GM23338 (cell line): ENCODE measurements at regions not wholly inside any gene's neighbourhood (a gene's known extent, or its start where the extent isn't known, plus 50 kb on each side); places are given as distances from the start of the nearest gene placed in this dataset.

ENCODE experiments used
- ATAC-seq: fragments of 200-7000 bp; cut with Tn5 transposase; 3 replicates; pipeline ENCODE4 v1.9.1; 2020
- DNase-seq: peaks from one replicate; pipeline ENCODE4 v3.0.0-alpha.2; 2015; ENCODE audit warnings: low spot score
- H2AFZ ChIP-seq: fragments of 200-600 bp; sonication (generic); 2 replicates; pipeline ENCODE4 v1.8.0; 2016; ENCODE audit warnings: antibody characterized with exemption, mild to moderate bottlenecking, moderate library complexity
- H3F3A ChIP-seq: fragments of 200-600 bp; sonication (generic); replicated peaks from 2 replicates; pipeline ENCODE4 v1.8.0; 2017; ENCODE audit warnings: antibody characterized with exemption, mixed run types, low read depth
- H3K27ac ChIP-seq: fragments of 200-600 bp; sonication (generic); 2 replicates; pipeline ENCODE4 v1.6.1; 2016; ENCODE audit warnings: low read depth
- H3K27me3 ChIP-seq: fragments of 200-600 bp; sonication (generic); 2 replicates; pipeline ENCODE4 v1.8.0; 2016; ENCODE audit warnings: mild to moderate bottlenecking, mixed run types, moderate library complexity; ENCODE audit not compliant: insufficient read depth
- H3K36me3 ChIP-seq: fragments of 200-600 bp; sonication (generic); 2 replicates; pipeline ENCODE4 v1.8.0; 2016; ENCODE audit warnings: mild to moderate bottlenecking; ENCODE audit not compliant: insufficient read depth
- H3K4me1 ChIP-seq: fragments of 200-600 bp; sonication (generic); 2 replicates; pipeline ENCODE4 v1.8.0; 2016; ENCODE audit warnings: mild to moderate bottlenecking, moderate library complexity; ENCODE audit not compliant: insufficient read depth
- H3K4me2 ChIP-seq: fragments of 200-600 bp; sonication (generic); 2 replicates; pipeline ENCODE4 v1.7.1; 2017; ENCODE audit warnings: mixed run types
- H3K4me3 ChIP-seq: fragments of 200-600 bp; sonication (generic); 2 replicates; pipeline ENCODE4 v1.6.1; 2016; ENCODE audit warnings: mixed run types
- H3K79me2 ChIP-seq: fragments of 200-600 bp; sonication (generic); replicated peaks from 2 replicates; pipeline ENCODE4 v1.8.0; 2017; ENCODE audit warnings: mild to moderate bottlenecking; ENCODE audit not compliant: insufficient read depth
- H3K9me2 ChIP-seq: fragments of 200-600 bp; sonication (generic); 2 replicates; pipeline ENCODE4 v1.8.0; 2017; ENCODE audit not compliant: insufficient read depth
- H4K20me1 ChIP-seq: fragments of 200-600 bp; sonication (generic); replicated peaks from 2 replicates; pipeline ENCODE4 v1.8.0; 2017; ENCODE audit warnings: mild to moderate bottlenecking; ENCODE audit not compliant: insufficient read depth
- H3K27ac Mint-ChIP-seq: 2 replicates; pipeline ENCODE4 v1.8.0; 2020; ENCODE audit warnings: inconsistent platforms, mild to moderate bottlenecking, moderate library complexity, mixed read lengths
- H3K27me3 Mint-ChIP-seq: 3 replicates; pipeline ENCODE4 v1.8.0; 2022; ENCODE audit warnings: low read depth, mild to moderate bottlenecking, moderate library complexity, mixed read lengths, inconsistent platforms; ENCODE audit not compliant: insufficient read depth, poor library complexity
- H3K36me3 Mint-ChIP-seq: 3 replicates; pipeline ENCODE4 v1.8.0; 2021; ENCODE audit warnings: low read depth, mild to moderate bottlenecking, inconsistent platforms, moderate library complexity, mixed read lengths
- H3K4me1 Mint-ChIP-seq: 3 replicates; pipeline ENCODE4 v1.8.0; 2020; ENCODE audit warnings: mild to moderate bottlenecking, inconsistent platforms, mixed read lengths
- H3K4me3 Mint-ChIP-seq: 3 replicates; pipeline ENCODE4 v1.8.0; 2021; ENCODE audit warnings: moderate library complexity, mild to moderate bottlenecking, inconsistent platforms, mixed read lengths
- H3K9me3 Mint-ChIP-seq: 3 replicates; pipeline ENCODE4 v1.8.0; 2020; ENCODE audit warnings: moderate library complexity, mild to moderate bottlenecking, inconsistent platforms, mixed read lengths
- CREB1 ChIP-seq: fragments of 250-450 bp; sonication (Bioruptor Pico); IDR thresholded peaks from 2 replicates; pipeline ENCODE4 v1.5.0; 2020; ENCODE audit warnings: low read depth, mild to moderate bottlenecking, moderate library complexity
- CTCF ChIP-seq, 2 experiments: fragments of 200-600 bp in 1 of 2; sonication (generic) in 1 of 2; conservative IDR thresholded peaks; 2 replicates each; pipeline versions ENCODE4 v1.5.1 to v1.6.1; 2016 to 2017; ENCODE audit warnings: antibody characterized with exemption in 2 of 2, low read depth in 2 of 2, mild to moderate bottlenecking in 2 of 2, moderate library complexity in 1 of 2
- EZH2 ChIP-seq: fragments of 200-600 bp; sonication (generic); IDR thresholded peaks from one replicate; pipeline ENCODE4 v1.8.0; 2017; ENCODE audit warnings: antibody characterized with exemption, mild to moderate bottlenecking, low read depth; ENCODE audit not compliant: unreplicated experiment
- EZH2phosphoT487 ChIP-seq: fragments of 200-600 bp; sonication (generic); IDR thresholded peaks from one replicate; pipeline ENCODE4 v1.8.1; 2018; ENCODE audit warnings: antibody characterized with exemption; ENCODE audit not compliant: unreplicated experiment
- JUNB ChIP-seq: IDR thresholded peaks from one replicate; pipeline ENCODE4 v1.6.1; 2016; ENCODE audit warnings: antibody characterized with exemption; ENCODE audit not compliant: unreplicated experiment
- NANOG ChIP-seq: IDR thresholded peaks from 2 replicates; pipeline ENCODE4 v1.6.1; 2016; ENCODE audit warnings: antibody characterized with exemption, borderline replicate concordance
- POLR2AphosphoS5 ChIP-seq: IDR thresholded peaks from 2 replicates; pipeline ENCODE4 v1.6.1; 2016; ENCODE audit warnings: antibody characterized with exemption, low read depth
- STAT1 ChIP-seq: IDR thresholded peaks from one replicate; pipeline ENCODE4 v1.6.1; 2016; ENCODE audit warnings: antibody characterized with exemption; ENCODE audit not compliant: unreplicated experiment
- ZNF462 ChIP-seq: fragments of 250-450 bp; sonication (Bioruptor Pico); IDR thresholded peaks from 2 replicates; pipeline ENCODE4 v1.5.0; 2020; ENCODE audit warnings: mild to moderate bottlenecking, moderate library complexity
- TF ChIP-seq, protein P1 (sequence below): IDR thresholded peaks from one replicate; pipeline ENCODE4 v1.6.1; 2018; ENCODE audit warnings: antibody characterized with exemption; ENCODE audit not compliant: unreplicated experiment

- no peaks in the 10 kb centered on the region for H4K20me1 ChIP-seq
- no peaks in the 10 kb centered on the region for H3K79me2 ChIP-seq
- no peaks in the 10 kb centered on the region for H3K4me1 ChIP-seq
- no peak for ATAC-seq
- no peaks in the 10 kb centered on the region for H3F3A ChIP-seq
- Mint-ChIP-seq H3K27ac (no peak overlapping the region), H3K4me3 (no peak overlapping the region), H3K36me3 (no peaks in the 10 kb centered on the region), H3K27me3 (no peaks in the 10 kb centered on the region), H3K4me1 (no peaks in the 10 kb centered on the region), H3K9me3 (peaks cover 4% of the 10 kb centered on the region)
- no peaks in the 10 kb centered on the region for H3K36me3 ChIP-seq
- no peaks in the 10 kb centered on the region for H3K27me3 ChIP-seq
- no peak overlapping the region for H3K4me3 ChIP-seq
- H3K9me2 ChIP-seq, result peaks cover 4% of the 10 kb centered on the region; the same call in 1 of the 2 replicates
- DNase-seq, result no peak
- no peak overlapping the region for H2AFZ ChIP-seq
- H3K27ac ChIP-seq, result no peak overlapping the region
- TF ChIP-seq POLR2AphosphoS5, result no peak
- no peak overlapping the region for H3K4me2 ChIP-seq
These were observed 600.3 kb downstream of the MATN1 start for GRCh38 chr1:30123036-30123435.

- Histone ChIP-seq H3K27me3 (no peaks in the 10 kb centered on the region), H3K36me3 (no peaks in the 10 kb centered on the region), H3F3A (no peaks in the 10 kb centered on the region), H2AFZ (no peak overlapping the region), H3K79me2 (no peaks in the 10 kb centered on the region), H3K27ac (no peak overlapping the region), H4K20me1 (no peaks in the 10 kb centered on the region), H3K4me3 (no peak overlapping the region), H3K9me2 (peaks cover 4% of the 10 kb centered on the region; the same call in 1 of the 2 replicates), H3K4me2 (no peak overlapping the region), H3K4me1 (no peaks in the 10 kb centered on the region)
- TF ChIP-seq JUNB (no peak), EZH2 (no peak), CTCF (conservative IDR thresholded peaks at IDR 0.05; ENCODE audit: low read depth in 2 of 2) (no peak), ZNF462 (CRISPR knock-in tag) (no peak), CREB1 (CRISPR knock-in tag) (no peak), POLR2AphosphoS5 (no peak), NANOG (no peak), STAT1 (no peak), EZH2phosphoT487 (no peak)
- TF ChIP-seq, protein P1, sequence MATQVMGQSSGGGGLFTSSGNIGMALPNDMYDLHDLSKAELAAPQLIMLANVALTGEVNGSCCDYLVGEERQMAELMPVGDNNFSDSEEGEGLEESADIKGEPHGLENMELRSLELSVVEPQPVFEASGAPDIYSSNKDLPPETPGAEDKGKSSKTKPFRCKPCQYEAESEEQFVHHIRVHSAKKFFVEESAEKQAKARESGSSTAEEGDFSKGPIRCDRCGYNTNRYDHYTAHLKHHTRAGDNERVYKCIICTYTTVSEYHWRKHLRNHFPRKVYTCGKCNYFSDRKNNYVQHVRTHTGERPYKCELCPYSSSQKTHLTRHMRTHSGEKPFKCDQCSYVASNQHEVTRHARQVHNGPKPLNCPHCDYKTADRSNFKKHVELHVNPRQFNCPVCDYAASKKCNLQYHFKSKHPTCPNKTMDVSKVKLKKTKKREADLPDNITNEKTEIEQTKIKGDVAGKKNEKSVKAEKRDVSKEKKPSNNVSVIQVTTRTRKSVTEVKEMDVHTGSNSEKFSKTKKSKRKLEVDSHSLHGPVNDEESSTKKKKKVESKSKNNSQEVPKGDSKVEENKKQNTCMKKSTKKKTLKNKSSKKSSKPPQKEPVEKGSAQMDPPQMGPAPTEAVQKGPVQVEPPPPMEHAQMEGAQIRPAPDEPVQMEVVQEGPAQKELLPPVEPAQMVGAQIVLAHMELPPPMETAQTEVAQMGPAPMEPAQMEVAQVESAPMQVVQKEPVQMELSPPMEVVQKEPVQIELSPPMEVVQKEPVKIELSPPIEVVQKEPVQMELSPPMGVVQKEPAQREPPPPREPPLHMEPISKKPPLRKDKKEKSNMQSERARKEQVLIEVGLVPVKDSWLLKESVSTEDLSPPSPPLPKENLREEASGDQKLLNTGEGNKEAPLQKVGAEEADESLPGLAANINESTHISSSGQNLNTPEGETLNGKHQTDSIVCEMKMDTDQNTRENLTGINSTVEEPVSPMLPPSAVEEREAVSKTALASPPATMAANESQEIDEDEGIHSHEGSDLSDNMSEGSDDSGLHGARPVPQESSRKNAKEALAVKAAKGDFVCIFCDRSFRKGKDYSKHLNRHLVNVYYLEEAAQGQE, result no peak
- DNase-seq (no peak), ATAC-seq (no peak)
- Mint-ChIP-seq H3K9me3 (peaks cover 4% of the 10 kb centered on the region), H3K4me3 (no peak overlapping the region), H3K27ac (no peak overlapping the region), H3K27me3 (peaks cover 3% of the 10 kb centered on the region), H3K4me1 (no peaks in the 10 kb centered on the region), H3K36me3 (no peaks in the 10 kb centered on the region)
These were observed 603.0 kb downstream of the MATN1 start for GRCh38 chr1:30120245-30121000.
